ENCODE measurements at regions not wholly inside any gene's neighbourhood (a gene's known extent, or its start where the extent isn't known, plus 50 kb on each side); places are given as distances from the start of the nearest gene placed in this dataset.

DNA sequence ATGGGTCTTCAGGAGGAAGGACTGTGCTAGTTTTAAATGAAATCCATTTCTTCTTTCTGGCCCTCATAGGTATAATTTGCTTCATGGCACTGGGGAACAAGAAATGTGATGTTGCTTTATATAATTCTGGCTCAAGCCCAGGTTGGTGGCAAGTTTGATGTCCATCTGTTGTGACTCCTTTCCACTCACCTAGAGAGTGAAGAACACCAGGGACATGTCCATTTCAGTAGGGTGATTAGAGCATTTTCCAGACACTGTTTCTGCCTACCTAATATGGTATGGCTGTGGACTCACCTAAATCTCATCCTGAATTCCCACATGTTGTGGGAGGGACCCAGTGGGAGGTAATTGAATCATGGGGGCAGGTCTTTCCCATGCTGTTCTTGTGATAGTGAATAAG lies 278.1 kb downstream of the LMX1A start:
- ATAC-seq (no peak), DNase-seq (ENCODE audit: missing footprints) (no peak)
- intact Hi-C loops (cut with DNase I) = loop anchor here (10.0 kb wide), 1 partner anchor 1714 kb away; no protein-coding TSS in a partner anchor

DNA sequence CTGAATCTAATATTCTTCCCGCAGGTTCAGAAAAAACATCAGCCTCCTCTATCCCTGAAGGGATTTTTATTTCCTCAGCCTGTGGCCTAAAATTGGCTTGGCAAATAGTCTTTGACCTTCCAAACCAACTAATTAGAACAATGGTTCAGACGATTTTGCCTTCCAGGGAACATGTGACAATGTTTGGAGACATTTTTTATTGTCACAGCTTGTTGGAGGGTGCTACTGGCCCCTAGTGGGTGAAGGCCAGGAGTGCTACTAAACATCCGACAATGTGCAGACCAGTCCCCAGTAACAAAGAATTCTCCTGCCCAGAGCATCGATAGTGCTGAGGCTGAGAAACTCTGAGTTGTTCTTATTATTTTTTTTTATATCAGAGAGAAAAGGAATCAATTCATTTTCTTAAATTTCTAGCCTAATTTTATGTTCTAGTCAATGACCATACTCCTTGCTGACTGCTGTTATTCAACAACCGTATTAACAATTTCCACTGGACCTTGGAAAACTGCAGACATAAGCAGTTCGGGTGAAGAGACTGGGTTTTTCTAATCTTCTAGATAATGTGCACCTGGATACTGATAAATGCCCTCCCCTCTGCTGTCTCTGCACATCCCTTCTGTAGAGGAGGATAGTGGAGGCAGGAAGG lies 280.7 kb downstream of the LMX1A start:
- DNase-seq (ENCODE audit: missing footprints) = no peak
- ATAC-seq = peak; percentile 66
- intact Hi-C loops (cut with DNase I) = loop anchor here (2.0 to 10.0 kb wide), 2 partner anchors 1547 to 1711 kb away; no protein-coding TSS in a partner anchor

DNA sequence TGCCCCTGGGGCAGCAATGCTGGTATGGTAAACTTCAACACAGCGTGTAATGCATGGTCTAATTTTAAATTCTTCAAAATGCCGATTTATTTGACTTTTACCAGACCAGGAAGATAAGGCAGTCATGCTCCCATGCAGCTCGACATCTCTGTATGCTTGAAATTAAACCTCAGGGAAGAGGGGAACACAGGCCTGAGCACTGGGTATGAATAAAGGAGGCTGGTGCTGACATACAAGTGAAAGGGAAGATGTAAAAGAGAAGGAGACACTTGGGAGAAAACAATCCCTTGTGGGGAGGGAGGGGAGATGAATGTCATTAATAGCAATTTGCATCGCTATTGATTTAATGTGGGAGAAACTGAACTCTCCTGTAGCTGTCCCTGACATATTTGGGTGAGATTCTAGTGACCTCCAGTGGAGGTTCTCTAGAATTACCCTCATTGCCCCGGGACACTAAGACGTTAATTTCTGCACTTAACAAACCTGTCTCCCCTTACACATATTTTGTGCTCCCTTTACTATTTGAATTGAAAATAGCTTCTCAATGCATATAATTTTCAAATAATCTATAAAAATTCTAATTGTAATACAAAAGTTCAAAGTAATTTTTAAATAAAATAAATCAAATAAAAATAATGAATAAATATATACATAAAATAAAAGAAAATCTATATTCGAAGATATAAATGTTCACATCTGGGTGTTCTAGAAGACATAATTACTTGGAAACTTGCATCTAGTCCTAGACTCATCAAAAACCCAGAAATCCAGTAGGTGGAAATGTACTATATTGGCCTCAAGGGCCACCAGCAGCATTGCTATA lies 283.1 kb downstream of the LMX1A start:
- DNase-seq (ENCODE audit: missing footprints) (no peak), ATAC-seq (peak; percentile 48)
- intact Hi-C loops (cut with DNase I) = loop anchor here (2.0 to 10.0 kb wide), 4 partner anchors 286 to 1709 kb away; no protein-coding TSS in a partner anchor

DNA sequence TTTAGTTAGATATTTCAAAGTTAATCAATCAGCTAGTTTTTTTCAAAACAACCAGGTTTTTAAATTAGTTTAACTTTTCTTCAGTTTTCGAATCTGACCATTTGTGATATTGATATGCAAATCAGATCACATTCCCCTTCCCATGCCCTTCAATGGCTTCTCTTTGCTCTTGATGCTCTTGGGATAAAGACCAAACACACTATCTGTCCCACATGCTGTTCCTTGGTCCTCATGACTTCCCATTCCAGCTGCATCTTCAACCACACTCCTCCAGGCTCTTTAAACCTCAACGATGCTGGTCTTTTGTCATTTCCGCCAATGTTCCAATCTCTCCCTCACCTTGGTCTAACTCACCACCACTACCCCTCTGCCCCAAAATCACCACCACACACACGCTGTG lies 285.8 kb downstream of the LMX1A start:
- DNase-seq (ENCODE audit: missing footprints) (no peak), ATAC-seq (no peak)
- intact Hi-C loops (cut with DNase I) = loop anchor here (5.0 to 10.0 kb wide), 3 partner anchors 283 to 1706 kb away; no protein-coding TSS in a partner anchor

DNA sequence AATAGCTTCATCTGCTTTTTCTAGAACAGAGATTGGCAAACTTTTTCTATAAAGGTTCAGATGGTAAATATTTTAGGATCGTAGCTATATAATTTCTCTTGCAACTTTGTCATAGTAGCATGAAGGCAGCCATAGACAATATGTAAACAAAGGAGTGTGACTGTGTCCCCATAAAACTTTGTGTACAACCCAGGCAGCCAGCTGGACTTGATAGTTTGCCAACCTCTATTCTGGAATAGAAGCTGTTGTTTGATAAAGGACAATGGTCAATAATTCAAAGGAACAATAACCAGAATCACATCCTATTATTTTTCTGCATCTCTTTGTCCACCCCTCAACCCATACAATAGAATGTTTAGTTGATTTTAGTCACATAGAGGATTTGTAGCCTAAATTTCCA lies 286.7 kb downstream of the LMX1A start:
- ATAC-seq (no peak), DNase-seq (ENCODE audit: missing footprints) (no peak)
- intact Hi-C loops (cut with DNase I) = loop anchor here (5.0 to 10.0 kb wide), 3 partner anchors 283 to 1705 kb away; no protein-coding TSS in a partner anchor

DNA sequence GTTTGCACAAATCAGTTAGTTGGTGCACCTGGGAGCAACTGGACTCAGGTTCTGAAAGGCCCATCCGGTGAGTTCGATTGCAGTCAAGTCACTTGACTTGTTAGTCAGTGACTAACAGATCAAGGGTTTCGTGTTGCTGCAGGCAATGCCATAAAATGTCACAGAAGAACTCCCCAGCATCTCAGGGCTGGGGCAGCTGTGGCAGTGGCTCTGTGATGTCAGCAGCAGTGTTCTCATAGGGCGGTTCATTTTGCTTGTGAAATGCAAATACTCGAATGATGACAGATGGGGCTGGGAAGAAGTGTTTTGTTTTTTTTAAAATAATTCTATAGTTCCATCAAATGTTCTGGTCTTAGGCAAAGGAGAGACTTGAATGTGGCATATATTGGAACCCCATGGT lies 287.8 kb downstream of the LMX1A start:
- intact Hi-C loops (cut with DNase I) = no loop called here
- ATAC-seq (no peak), DNase-seq (ENCODE audit: missing footprints) (no peak)

DNA sequence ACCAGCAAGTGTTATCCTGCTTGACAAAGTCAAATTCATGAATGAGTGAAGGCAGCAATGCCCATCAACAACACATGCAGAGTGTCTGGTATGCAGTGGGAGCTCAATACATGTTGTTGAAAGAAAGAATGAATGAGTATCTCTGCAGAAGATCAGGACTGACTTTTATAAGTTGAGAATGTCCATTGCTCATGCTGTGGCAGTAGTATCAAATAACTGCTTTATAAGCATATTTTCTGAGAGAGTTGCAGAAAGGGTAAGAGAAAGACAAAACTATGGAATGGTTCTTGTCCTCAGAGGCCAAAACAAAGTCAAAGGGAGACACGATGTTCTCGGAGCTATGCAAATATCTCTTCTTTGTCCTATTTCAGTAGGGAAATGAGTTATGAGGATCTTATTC lies 288.7 kb downstream of the LMX1A start:
- intact Hi-C loops (cut with DNase I) = no loop called here
- DNase-seq (ENCODE audit: missing footprints) (no peak), ATAC-seq (no peak)

DNA sequence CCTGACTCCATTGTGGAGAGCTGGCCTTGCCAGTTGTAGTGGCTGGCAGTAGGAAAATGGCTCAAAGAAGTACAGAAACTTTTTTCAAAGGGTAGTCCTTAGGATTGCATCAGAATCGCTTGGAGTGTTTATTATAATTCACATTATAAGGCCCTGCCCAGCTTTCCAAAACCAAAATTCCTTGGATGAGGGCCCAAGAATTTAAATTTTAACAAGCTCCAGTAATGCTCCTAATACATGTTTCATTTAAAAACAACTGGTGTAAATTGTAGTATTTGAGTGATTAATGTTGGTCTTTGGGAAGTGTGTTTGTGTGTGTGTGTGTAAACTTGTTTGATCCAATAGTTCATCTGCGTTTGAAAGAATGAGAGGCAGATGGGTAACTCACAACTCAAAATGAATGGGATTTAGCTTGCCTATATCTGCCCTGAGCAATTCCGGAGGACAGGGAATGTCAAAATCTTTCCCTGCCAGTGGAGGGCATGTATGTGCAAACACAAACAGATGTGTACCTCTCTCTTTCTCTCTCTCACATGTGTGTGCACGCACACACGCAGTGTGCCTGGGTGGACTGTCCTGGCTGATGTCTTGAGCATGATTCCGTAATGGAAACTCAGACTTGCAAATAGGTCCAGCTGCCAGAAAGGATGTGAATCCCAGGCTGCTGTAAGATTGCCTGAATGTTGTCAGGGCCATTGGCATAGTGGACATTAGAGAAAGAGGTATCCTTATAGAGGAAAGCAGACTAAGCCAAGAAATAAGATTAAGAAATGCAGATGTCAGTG lies 293.1 kb downstream of the LMX1A start:
- DNase-seq (ENCODE audit: missing footprints) = no peak
- intact Hi-C loops (cut with DNase I) = no loop called here

DNA sequence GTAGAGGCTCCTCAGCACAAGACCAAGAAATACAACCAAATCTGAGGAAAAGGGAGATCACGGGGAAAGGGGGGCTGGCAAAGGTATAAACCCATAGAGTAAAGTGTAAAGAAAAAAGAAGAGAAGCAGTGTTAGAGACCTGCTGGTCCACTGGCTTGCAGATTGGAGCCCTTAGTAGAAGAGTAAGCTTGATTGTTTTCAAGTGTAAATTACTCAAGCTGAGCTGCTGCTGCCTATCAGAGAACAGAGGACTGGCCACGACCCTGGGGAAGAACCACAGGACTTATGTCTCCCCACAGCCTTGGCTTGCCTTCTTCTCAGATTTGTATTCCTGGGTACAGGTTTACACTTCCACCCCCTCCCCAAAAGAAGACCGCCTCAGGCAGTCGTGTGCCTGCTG lies 294.2 kb downstream of the LMX1A start:
- intact Hi-C loops (cut with DNase I) = no loop called here
- ATAC-seq (no peak), DNase-seq (ENCODE audit: missing footprints) (no peak)

More for the DNA sequence above, 293.1 kb downstream of the LMX1A start:
- peak; percentile 60 for ATAC-seq

DNA sequence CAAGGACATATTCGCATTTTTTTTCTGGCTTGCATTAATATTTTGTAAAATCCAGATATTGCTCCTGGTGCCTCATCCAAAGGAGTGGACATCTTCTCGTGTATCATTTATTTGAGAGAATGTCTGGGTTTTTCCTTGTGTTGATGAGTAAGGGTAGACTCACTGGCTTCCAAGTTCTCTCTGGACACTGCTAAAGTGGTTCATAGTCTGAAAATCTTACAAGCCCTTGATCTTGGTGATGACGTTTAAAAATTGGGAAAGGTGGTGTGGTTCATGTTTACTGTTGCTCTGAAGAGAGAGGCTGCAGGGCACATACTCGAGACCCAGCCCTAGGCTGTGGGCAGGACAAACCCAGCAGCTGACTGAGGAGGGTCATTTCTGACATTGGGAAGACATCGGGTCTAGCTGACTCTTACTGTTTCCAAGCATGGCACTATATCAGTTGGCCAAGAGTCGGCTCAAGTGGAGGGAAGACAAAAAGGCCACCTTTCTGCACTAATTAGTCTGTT lies 296.2 kb downstream of the LMX1A start:
- ATAC-seq = no peak
- intact Hi-C loops (cut with DNase I) = no loop called here

DNA sequence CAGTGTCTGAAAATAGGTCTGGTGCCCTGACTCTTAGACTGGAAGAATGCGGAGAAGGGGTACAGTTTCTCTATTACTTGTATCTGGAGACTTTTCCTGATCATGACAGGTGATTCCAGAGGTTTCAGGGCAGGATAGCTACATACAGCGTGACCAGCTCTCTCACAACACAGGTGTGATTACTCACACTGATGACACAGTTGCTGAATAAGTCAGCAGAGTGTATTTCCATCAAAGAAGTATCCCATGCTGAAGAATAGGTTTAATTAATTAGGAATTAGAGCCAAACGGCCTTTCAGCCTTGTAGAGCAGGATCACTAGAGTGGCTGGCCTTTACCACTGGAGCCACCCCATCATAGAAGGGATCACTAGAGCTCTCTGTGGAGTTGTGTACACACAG lies 298.6 kb downstream of the LMX1A start:
- intact Hi-C loops (cut with DNase I) = no loop called here
- DNase-seq (ENCODE audit: missing footprints) = no peak
- ATAC-seq = no peak

More for the DNA sequence above, 296.2 kb downstream of the LMX1A start:
- DNase-seq (ENCODE audit: missing footprints) = no peak

DNA sequence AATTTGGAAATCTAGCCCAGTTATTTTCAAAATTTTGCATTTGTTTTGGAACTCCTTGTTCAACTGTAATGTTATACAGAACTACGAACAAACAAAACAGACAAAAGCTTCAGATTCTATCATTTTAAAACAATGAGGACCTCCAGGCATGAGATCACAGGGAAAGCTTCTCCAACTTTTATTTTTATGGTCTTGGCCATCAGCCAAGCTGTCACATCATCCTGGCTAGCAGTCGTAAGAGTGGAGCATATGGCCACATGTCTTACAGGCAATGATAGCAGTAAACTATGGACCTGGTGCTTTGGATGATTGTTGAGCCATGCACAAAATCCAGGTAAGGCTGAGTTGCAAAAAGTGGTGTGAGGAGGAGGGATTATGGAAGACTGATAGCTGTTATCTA lies 299.6 kb downstream of the LMX1A start:
- intact Hi-C loops (cut with DNase I) = no loop called here
- ATAC-seq = no peak
- no peak for DNase-seq (ENCODE audit: missing footprints)

DNA sequence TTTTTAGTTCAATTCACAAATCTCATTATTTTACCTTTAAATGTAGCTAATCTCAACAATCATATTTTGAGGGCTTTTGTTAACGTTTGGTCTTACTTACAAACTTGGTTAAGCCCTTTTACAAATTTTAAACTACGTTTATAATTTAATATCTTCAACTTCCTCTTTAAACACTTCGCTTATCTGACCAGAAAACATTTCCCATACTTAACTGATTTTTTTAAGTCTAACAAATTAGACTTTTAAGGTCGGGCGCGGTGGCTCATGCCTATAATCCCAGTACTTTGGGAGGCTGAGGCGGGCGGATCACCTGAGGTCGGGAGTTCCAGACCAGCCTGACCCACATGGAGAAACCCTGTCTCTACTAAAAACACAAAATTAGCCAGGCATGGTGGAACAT lies 300.9 kb downstream of the LMX1A start:
- no peak for ATAC-seq
- intact Hi-C loops (cut with DNase I) = no loop called here
- no peak for DNase-seq (ENCODE audit: missing footprints)

DNA sequence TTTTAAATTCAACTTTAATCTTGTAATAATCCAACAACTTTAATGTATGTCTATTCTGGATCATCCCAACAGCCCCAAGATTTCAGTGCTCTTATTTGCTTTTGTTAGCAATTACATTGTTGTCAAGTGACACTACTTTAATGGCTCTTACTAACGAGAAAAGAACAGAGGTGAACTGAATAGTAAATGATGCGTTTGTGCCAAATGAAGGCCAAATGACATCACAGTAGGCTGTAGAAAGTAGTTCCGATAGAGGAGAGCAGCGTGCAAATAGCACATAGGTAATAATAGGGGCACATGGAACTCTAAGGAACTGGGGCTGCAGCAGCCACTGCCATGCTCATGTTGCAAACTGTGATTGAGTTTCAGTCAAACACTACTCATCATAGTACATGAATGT lies 301.9 kb downstream of the LMX1A start:
- intact Hi-C loops (cut with DNase I) = no loop called here
- ATAC-seq (no peak), DNase-seq (ENCODE audit: missing footprints) (no peak)

DNA sequence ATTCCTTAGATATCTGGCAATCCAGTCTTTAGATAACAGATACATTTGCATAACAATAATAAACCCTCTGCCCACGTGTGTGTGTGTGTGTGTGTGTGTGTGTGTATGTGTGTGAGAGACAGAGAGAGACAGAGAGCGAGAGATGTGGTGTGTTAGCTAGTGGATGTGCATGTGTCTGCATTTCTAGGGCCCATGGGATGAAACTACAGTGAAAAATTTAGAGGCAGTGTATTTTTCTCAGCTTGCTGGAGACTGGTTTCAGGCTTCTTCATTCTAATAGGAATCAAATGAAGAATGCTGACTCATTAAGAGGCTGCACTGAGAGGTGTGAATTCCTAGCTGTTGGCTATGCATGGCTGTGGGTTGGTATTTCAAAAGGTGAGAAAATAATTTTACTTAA lies 303.2 kb downstream of the LMX1A start:
- intact Hi-C loops (cut with DNase I) = no loop called here
- ATAC-seq (no peak), DNase-seq (ENCODE audit: missing footprints) (no peak)

DNA sequence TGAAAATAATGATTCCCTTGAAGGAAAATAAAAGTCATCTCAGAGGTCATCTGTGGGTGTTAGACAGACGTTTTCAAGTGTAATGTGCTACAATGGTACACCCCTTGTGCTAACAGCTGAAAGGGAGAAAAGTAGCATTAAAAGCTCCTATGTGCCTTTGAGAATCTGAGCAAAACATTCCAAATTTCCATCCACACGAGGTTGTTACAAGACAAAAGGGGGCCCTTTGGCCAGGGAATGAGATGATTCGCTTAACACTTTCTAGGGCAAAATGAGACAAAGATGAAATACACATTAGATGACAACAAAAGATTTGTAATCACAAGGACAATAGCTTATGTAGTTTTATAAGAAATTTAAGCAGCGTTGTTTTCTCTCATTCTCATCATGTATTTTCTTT lies 303.6 kb downstream of the LMX1A start:
- intact Hi-C loops (cut with DNase I) = no loop called here
- DNase-seq (ENCODE audit: missing footprints) (no peak), ATAC-seq (no peak)

DNA sequence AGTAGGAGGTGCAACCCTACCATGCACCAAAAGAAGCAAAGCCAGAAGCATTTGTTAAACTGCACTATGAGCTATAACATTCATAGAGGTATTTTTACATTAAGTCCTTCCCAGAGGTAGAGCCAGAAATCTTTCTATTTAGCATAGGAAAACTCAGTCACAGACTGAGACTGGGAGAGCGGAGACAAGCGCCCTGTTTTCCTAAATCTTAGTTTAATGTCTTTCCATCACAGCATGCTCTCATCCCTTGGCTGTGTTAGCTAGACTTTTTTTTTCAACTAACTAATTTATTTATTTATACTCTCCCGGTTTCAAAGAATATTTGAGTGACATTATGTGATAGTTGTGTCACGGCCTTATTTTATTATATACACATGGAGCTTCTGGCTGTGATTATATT lies 304.1 kb downstream of the LMX1A start:
- intact Hi-C loops (cut with DNase I) = no loop called here
- no peak for DNase-seq (ENCODE audit: missing footprints)
- ATAC-seq = no peak

DNA sequence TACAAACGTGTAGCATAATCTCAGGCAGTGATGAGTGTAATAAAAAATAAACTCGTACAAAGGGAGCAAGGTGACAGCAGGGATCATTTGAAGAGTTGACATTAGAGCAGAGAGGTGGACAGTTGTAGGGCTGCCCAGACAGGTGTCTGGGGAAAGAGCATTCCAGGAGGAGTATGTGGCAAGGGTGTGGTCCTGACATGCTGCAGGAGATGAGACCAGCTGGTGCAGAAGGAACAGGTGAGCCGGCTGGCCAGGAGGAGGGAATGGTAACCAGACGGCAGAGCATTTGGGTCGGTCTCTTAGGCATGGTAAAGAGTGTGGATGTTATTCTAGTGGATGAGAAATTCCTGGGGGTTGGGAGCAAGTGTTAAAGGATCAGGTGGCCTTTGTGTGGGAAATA lies 306.3 kb downstream of the LMX1A start:
- DNase-seq (ENCODE audit: missing footprints) (no peak), ATAC-seq (no peak)
- intact Hi-C loops (cut with DNase I) = no loop called here

DNA sequence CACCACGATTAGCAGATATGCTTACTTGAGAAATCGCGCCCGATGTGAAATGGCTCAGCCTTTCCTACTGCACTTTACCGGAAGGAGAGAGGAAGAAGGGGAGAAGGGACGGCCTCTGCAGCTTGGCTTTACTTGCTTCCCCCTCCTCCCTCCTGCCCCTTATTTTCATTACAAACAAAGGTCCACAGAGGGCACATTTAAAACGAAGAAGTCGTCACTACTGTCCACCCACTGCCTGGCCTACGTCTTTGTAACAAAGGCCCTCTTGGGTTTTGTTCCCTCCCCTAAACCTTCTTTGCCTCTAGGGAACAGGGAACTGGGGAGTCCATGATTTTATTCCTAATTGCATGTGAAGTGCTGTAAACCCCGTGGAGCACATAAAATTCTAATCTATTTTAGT lies 308.5 kb downstream of the LMX1A start:
- no peak for ATAC-seq
- intact Hi-C loops (cut with DNase I) = no loop called here

More for the DNA sequence above, 308.5 kb downstream of the LMX1A start:
- no peak for DNase-seq (ENCODE audit: missing footprints)
